ENCODE measurements at regions not wholly inside any gene's neighbourhood (a gene's known extent, or its start where the extent isn't known, plus 50 kb on each side); places are given as distances from the start of the nearest gene placed in this dataset.

DNA sequence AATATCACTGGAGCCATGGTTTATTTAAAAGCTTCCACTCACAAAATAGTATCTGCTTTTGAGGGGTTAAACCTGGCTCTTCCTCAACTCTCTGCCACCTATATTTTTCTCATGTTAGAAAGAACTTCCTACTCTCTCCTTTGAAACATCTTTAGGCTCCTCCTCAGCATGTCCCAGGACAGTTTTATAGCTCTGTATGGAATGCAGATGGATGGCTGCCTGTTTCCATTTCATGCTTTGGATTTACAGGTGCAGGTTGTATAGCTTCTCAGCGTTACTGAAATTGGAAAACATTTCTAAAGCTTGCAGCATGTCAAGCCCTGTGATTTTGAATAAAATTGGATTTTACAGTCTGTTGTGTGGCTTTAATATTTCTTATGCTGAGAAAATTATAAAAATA lies 314.0 kb downstream of the NDFIP2 start:
- TF ChIP-seq, protein P1, sequence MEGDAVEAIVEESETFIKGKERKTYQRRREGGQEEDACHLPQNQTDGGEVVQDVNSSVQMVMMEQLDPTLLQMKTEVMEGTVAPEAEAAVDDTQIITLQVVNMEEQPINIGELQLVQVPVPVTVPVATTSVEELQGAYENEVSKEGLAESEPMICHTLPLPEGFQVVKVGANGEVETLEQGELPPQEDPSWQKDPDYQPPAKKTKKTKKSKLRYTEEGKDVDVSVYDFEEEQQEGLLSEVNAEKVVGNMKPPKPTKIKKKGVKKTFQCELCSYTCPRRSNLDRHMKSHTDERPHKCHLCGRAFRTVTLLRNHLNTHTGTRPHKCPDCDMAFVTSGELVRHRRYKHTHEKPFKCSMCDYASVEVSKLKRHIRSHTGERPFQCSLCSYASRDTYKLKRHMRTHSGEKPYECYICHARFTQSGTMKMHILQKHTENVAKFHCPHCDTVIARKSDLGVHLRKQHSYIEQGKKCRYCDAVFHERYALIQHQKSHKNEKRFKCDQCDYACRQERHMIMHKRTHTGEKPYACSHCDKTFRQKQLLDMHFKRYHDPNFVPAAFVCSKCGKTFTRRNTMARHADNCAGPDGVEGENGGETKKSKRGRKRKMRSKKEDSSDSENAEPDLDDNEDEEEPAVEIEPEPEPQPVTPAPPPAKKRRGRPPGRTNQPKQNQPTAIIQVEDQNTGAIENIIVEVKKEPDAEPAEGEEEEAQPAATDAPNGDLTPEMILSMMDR (IDR thresholded peaks at IDR 0.05): no peak
- TF ChIP-seq POLR2A (IDR thresholded peaks at IDR 0.05): no peak
